Loucy (cell line): ENCODE measurements at regions not wholly inside any gene's neighbourhood (a gene's known extent, or its start where the extent isn't known, plus 50 kb on each side); places are given as distances from the start of the nearest gene placed in this dataset.

Experiments
- H2AFZ ChIP-seq: fragments of 200-600 bp; sonication (generic); 2 replicates; pipeline ENCODE4 v1.6.0; 2016; ENCODE audit warnings: antibody characterized with exemption, mild to moderate bottlenecking, low read length, moderate library complexity
- H3F3A ChIP-seq: fragments of 200-600 bp; 2 replicates; pipeline ENCODE4 v1.6.0; 2016; ENCODE audit warnings: antibody characterized with exemption, low read depth, mild to moderate bottlenecking
- H3K27me3 ChIP-seq: fragments of 200-600 bp; sonication (generic); 2 replicates; pipeline ENCODE4 v1.6.1; 2014; ENCODE audit warnings: low read length, mild to moderate bottlenecking; ENCODE audit not compliant: insufficient read depth, poor library complexity, severe bottlenecking
- H3K36me3 ChIP-seq: fragments of 200-600 bp; sonication (generic); 2 replicates; pipeline ENCODE4 v1.6.1; 2016; ENCODE audit warnings: low read length; ENCODE audit not compliant: insufficient read depth
- H3K4me1 ChIP-seq: fragments of 200-600 bp; sonication (generic); 2 replicates; pipeline ENCODE4 v1.5.1; 2014; ENCODE audit warnings: low read length, mild to moderate bottlenecking; ENCODE audit not compliant: insufficient read depth, poor library complexity, severe bottlenecking
- H3K4me2 ChIP-seq: fragments of 200-600 bp; sonication (generic); 2 replicates; pipeline ENCODE4 v1.6.0; 2014; ENCODE audit warnings: antibody characterized with exemption, low read length, low read depth, mild to moderate bottlenecking; ENCODE audit not compliant: poor library complexity, severe bottlenecking
- H3K4me3 ChIP-seq: fragments of 200-600 bp; sonication (generic); 2 replicates; pipeline ENCODE4 v1.5.1; 2014; ENCODE audit warnings: low read length, mild to moderate bottlenecking, mixed read lengths; ENCODE audit not compliant: poor library complexity, severe bottlenecking
- H3K79me2 ChIP-seq: fragments of 200-600 bp; sonication (generic); 2 replicates; pipeline ENCODE4 v1.6.1; 2014; ENCODE audit warnings: low read length; ENCODE audit not compliant: insufficient read depth
- H3K9ac ChIP-seq: fragments of 200-600 bp; sonication (generic); 2 replicates; pipeline ENCODE4 v1.6.0; 2014; ENCODE audit warnings: mild to moderate bottlenecking, low read depth, low read length, moderate library complexity; ENCODE audit not compliant: poor library complexity, severe bottlenecking
- H3K9me2 ChIP-seq: fragments of 200-600 bp; sonication (generic); replicated peaks from 2 replicates; pipeline ENCODE4 v1.6.1; 2016; ENCODE audit warnings: low read depth, low read length, mixed read lengths
- H3K9me3 ChIP-seq: fragments of 200-600 bp; sonication (generic); 2 replicates; pipeline ENCODE4 v1.6.1; 2014; ENCODE audit warnings: mild to moderate bottlenecking, antibody characterized with exemption, low read length, low read depth; ENCODE audit not compliant: insufficient read depth
- H4K20me1 ChIP-seq: fragments of 200-600 bp; sonication (generic); 2 replicates; pipeline ENCODE4 v1.6.0; 2014; ENCODE audit warnings: antibody characterized with exemption, low read length, mild to moderate bottlenecking; ENCODE audit not compliant: insufficient read depth, poor library complexity, severe bottlenecking
- CTCF ChIP-seq: fragments of 200-600 bp; sonication (generic); conservative IDR thresholded peaks from 2 replicates; pipeline ENCODE4 v1.5.1; 2014; ENCODE audit warnings: mild to moderate bottlenecking, antibody characterized with exemption, low read length
- EZH2phosphoT487 ChIP-seq: fragments of 200-600 bp; IDR thresholded peaks from 2 replicates; pipeline ENCODE4 v1.6.1; 2018; ENCODE audit warnings: antibody characterized with exemption, mild to moderate bottlenecking, moderate library complexity, borderline replicate concordance

- TF ChIP-seq EZH2phosphoT487 = no peak
- no peak for TF ChIP-seq CTCF
- no peaks in the 10 kb centered on the region for H3K27me3 ChIP-seq
- H4K20me1 ChIP-seq = no peaks in the 10 kb centered on the region
- no peaks in the 10 kb centered on the region for H3K79me2 ChIP-seq
- H3K4me1 ChIP-seq = no peaks in the 10 kb centered on the region
- no peak overlapping the region for H2AFZ ChIP-seq
- no peaks in the 10 kb centered on the region for H3K9me2 ChIP-seq
- no peak overlapping the region for H3K4me2 ChIP-seq
- H3F3A ChIP-seq = no peaks in the 10 kb centered on the region
- H3K36me3 ChIP-seq = no peaks in the 10 kb centered on the region
- H3K9ac ChIP-seq = no peak overlapping the region
- no peak overlapping the region for H3K4me3 ChIP-seq
- H3K9me3 ChIP-seq = no peaks in the 10 kb centered on the region
These were observed 203.2 kb upstream of the MEX3C start for GRCh38 chr18:51400721-51401120.

GRCh38 chr18:51401912-51402311, 204.4 kb upstream of the MEX3C start:
- H3K79me2 ChIP-seq = no peaks in the 10 kb centered on the region
- no peaks in the 10 kb centered on the region for H4K20me1 ChIP-seq
- no peak overlapping the region for H3K9ac ChIP-seq
- no peaks in the 10 kb centered on the region for H3K4me1 ChIP-seq
- H3K4me3 ChIP-seq = no peak overlapping the region
- no peak overlapping the region for H3K4me2 ChIP-seq
- H3F3A ChIP-seq = no peaks in the 10 kb centered on the region
- no peaks in the 10 kb centered on the region for H3K9me2 ChIP-seq
- no peaks in the 10 kb centered on the region for H3K27me3 ChIP-seq
- H3K36me3 ChIP-seq = no peaks in the 10 kb centered on the region
- H2AFZ ChIP-seq = no peak overlapping the region
- H3K9me3 ChIP-seq = no peaks in the 10 kb centered on the region
- TF ChIP-seq CTCF (no peak), EZH2phosphoT487 (no peak)

- no peaks in the 10 kb centered on the region for H3K79me2 ChIP-seq
These were observed 207.1 kb upstream of the MEX3C start for GRCh38 chr18:51404620-51405019.

More at GRCh38 chr18:51404620-51405019, 207.1 kb upstream of the MEX3C start:
- Histone ChIP-seq H4K20me1 (no peaks in the 10 kb centered on the region), H3K4me3 (no peak overlapping the region), H3K9me2 (no peaks in the 10 kb centered on the region), H3K4me1 (no peaks in the 10 kb centered on the region), H3K4me2 (no peak overlapping the region), H3F3A (no peaks in the 10 kb centered on the region), H3K36me3 (no peaks in the 10 kb centered on the region), H3K9ac (no peak overlapping the region), H2AFZ (no peak overlapping the region), H3K27me3 (no peaks in the 10 kb centered on the region), H3K9me3 (no peaks in the 10 kb centered on the region)
- no peak for TF ChIP-seq CTCF
- TF ChIP-seq EZH2phosphoT487 = no peak
